GM12878 (cell line): ENCODE measurements at regions not wholly inside any gene's neighbourhood (a gene's known extent, or its start where the extent isn't known, plus 50 kb on each side); places are given as distances from the start of the nearest gene placed in this dataset.

Experiments used
- ATAC-seq: fragments of 200-7000 bp; cut with Tn5 transposase; 3 replicates; pipeline ENCODE4 v1.9.1; 2020; ENCODE audit warnings: mild to moderate bottlenecking, moderate library complexity
- BruUV-seq: library from RNA; stranded (reverse); fragments of 400-500 nt; replicated peaks from 2 replicates; lab custom pipeline; 2021; lab: Mats Ljungman, UMichigan
- CTCF ChIA-PET: fragments of 300-600 bp; sonication (Branson Sonifier 250); formaldehyde crosslinking; extraction: SDS; loops from one replicate; lab custom pipeline; 2021; ENCODE audit warnings: inconsistent platforms; lab: Yijun Ruan, JAX
- POLR2A ChIA-PET: fragments of 350-600 bp; formaldehyde crosslinking; extraction: SDS; loops from one replicate; lab custom pipeline; 2021; ENCODE audit warnings: inconsistent platforms; lab: Charles Lee
- RAD21 ChIA-PET: fragments of 300-600 bp; sonication (Branson Sonifier 250); formaldehyde crosslinking; loops from one replicate; lab custom pipeline; 2023; ENCODE audit warnings: antibody characterized with exemption; ENCODE audit not compliant: unreplicated experiment; lab: Charles Lee
- SMC1A ChIA-PET: fragments of 300-600 bp; sonication (Branson Sonifier 250); formaldehyde crosslinking; loops from one replicate; lab custom pipeline; 2023; ENCODE audit not compliant: unreplicated experiment, uncharacterized antibody; lab: Charles Lee
- DNase-seq: peaks from one replicate; pipeline ENCODE4 v3.0.0-alpha.2; 2011; ENCODE audit warnings: low read depth, low spot score
- FAIRE-seq: peaks from 3 replicates; lab custom pipeline; 2011; peaks lifted over from hg19 to GRCh38; lab: Jason Lieb, UNC
- H2AFZ ChIP-seq: 2 replicates; pipeline ENCODE4 v1.6.0; 2011; ENCODE audit warnings: low read depth, low read length, control low read depth; ENCODE audit not compliant: control insufficient read depth
- H3K27ac ChIP-seq: 2 replicates; pipeline ENCODE4 v1.5.1; 2011; ENCODE audit warnings: control low read depth; ENCODE audit not compliant: control insufficient read depth, insufficient read depth
- H3K27me3 ChIP-seq, 2 experiments: replicated peaks in 1 of 2; 2 replicates each; pipeline versions ENCODE4 v1.6.0 to v1.6.1; 2011; ENCODE audit warnings: low read length in 1 of 2; ENCODE audit not compliant: control insufficient read depth in 2 of 2, insufficient read depth in 2 of 2
- H3K36me3 ChIP-seq, 2 experiments: 2 replicates each; pipeline ENCODE4 v1.5.1; 2011; ENCODE audit warnings: low read length in 1 of 2; ENCODE audit not compliant: control insufficient read depth in 2 of 2, insufficient read depth in 2 of 2
- H3K4me1 ChIP-seq: 2 replicates; pipeline ENCODE4 v1.6.1; 2011; ENCODE audit warnings: mild to moderate bottlenecking, low read length, moderate library complexity, mixed read lengths; ENCODE audit not compliant: control insufficient read depth, insufficient read depth
- H3K4me2 ChIP-seq: 2 replicates; pipeline ENCODE4 v1.6.0; 2011; ENCODE audit warnings: control low read depth; ENCODE audit not compliant: control insufficient read depth, insufficient read depth
- H3K4me3 ChIP-seq: fragments of 200-600 bp; sonication (generic); 2 replicates; pipeline ENCODE4 v1.5.1; 2016
- H3K79me2 ChIP-seq: 2 replicates; pipeline ENCODE4 v1.6.0; 2011; ENCODE audit warnings: low read length; ENCODE audit not compliant: control insufficient read depth, insufficient read depth
- H3K9ac ChIP-seq: 2 replicates; pipeline ENCODE4 v1.8.0; 2011; ENCODE audit warnings: low read length, control low read depth, mixed read lengths; ENCODE audit not compliant: control insufficient read depth, insufficient read depth
- H3K9me3 ChIP-seq: replicated peaks from 3 replicates; pipeline ENCODE4 v1.5.1; 2011; ENCODE audit warnings: mild to moderate bottlenecking, low read length; ENCODE audit not compliant: control insufficient read depth, insufficient read depth
- H4K20me1 ChIP-seq: 2 replicates; pipeline ENCODE4 v1.6.0; 2011; ENCODE audit not compliant: control insufficient read depth, insufficient read depth
- ATF3 ChIP-seq: IDR thresholded peaks from 2 replicates; pipeline ENCODE4 v1.6.1; 2011; ENCODE audit warnings: low read depth, mild to moderate bottlenecking, low read length, moderate library complexity, borderline replicate concordance; ENCODE audit errors: extremely low read depth
- CBX5 ChIP-seq: sonication (generic); IDR thresholded peaks from 2 replicates; pipeline ENCODE4 v1.6.1; 2016; ENCODE audit warnings: low read depth, moderate library complexity, mild to moderate bottlenecking, inconsistent platforms
- CHD4 ChIP-seq: fragments of 200-600 bp; sonication (generic); IDR thresholded peaks from 2 replicates; pipeline ENCODE4 v1.6.1; 2016; ENCODE audit warnings: mild to moderate bottlenecking
- CTCF ChIP-seq, 3 experiments: IDR thresholded peaks in 2 of 3; conservative IDR thresholded peaks in 1 of 3; 2 replicates each; pipeline ENCODE4 v1.5.1; 2011; ENCODE audit warnings: low read depth in 3 of 3, low read length in 3 of 3, mild to moderate bottlenecking in 3 of 3, control low read depth in 2 of 3, moderate library complexity in 2 of 3, inconsistent platforms in 1 of 3, mixed read lengths in 1 of 3; ENCODE audit not compliant: control insufficient read depth in 2 of 3, insufficient read depth in 1 of 3; ENCODE audit errors: extremely low read depth in 1 of 3
- HSF1 ChIP-seq: fragments of 150-350 bp; IDR thresholded peaks from 2 replicates; pipeline ENCODE4 v1.6.1; 2014; ENCODE audit warnings: mild to moderate bottlenecking, low read depth, low read length
- MTA2 ChIP-seq: fragments of 450-650 bp; IDR thresholded peaks from 2 replicates; pipeline ENCODE4 v1.6.1; 2016; ENCODE audit warnings: low read depth, mild to moderate bottlenecking, moderate library complexity
- MYB ChIP-seq: fragments of 150-350 bp; IDR thresholded peaks from 2 replicates; pipeline ENCODE4 v1.6.1; 2014; ENCODE audit warnings: mild to moderate bottlenecking, low read depth, low read length, borderline replicate concordance
- NBN ChIP-seq: fragments of 450-650 bp; IDR thresholded peaks from 2 replicates; pipeline ENCODE4 v1.6.1; 2016
- NRF1 ChIP-seq: conservative IDR thresholded peaks from 2 replicates; pipeline ENCODE4 v1.6.1; 2011; ENCODE audit warnings: mild to moderate bottlenecking, low read depth, low read length, improper control_type of control experiment
- PAX8 ChIP-seq: fragments of 450-650 bp; IDR thresholded peaks from 2 replicates; pipeline ENCODE4 v1.6.1; 2017; ENCODE audit warnings: mild to moderate bottlenecking, moderate library complexity
- POLR2AphosphoS2 ChIP-seq: IDR thresholded peaks from 2 replicates; pipeline ENCODE4 v1.6.1; 2011; ENCODE audit warnings: low read depth, mild to moderate bottlenecking, low read length, improper control_type of control experiment, moderate library complexity
- RB1 ChIP-seq: fragments of 450-650 bp; formaldehyde crosslinking; IDR thresholded peaks from 2 replicates; pipeline ENCODE4 v1.6.1; 2017; ENCODE audit warnings: mild to moderate bottlenecking, borderline replicate concordance
- REST ChIP-seq: IDR thresholded peaks from 2 replicates; pipeline ENCODE4 v1.6.1; 2012; ENCODE audit warnings: mild to moderate bottlenecking, low read depth, low read length
- SIX5 ChIP-seq: IDR thresholded peaks from 2 replicates; pipeline ENCODE4 v1.6.1; 2011; ENCODE audit warnings: mild to moderate bottlenecking, low read depth, low read length, moderate library complexity; ENCODE audit not compliant: severe bottlenecking
- SP1 ChIP-seq: IDR thresholded peaks from one replicate; pipeline ENCODE4 v1.6.1; 2011; ENCODE audit warnings: low read depth, low read length
- SREBF1 ChIP-seq: IDR thresholded peaks from 2 replicates; pipeline ENCODE4 v1.6.1; 2012; ENCODE audit warnings: mild to moderate bottlenecking, low read length
- WGBS: methylation state at CpG from one replicate; pipeline ENCODE4 v1.1.6; 2016; ENCODE audit warnings: low lambda C conversion rate; ENCODE audit not compliant: insufficient replicate concordance, insufficient coverage; ENCODE audit errors: missing lambda C conversion rate; 5-methylcytosine and 5-hydroxymethylcytosine counted together
- in situ Hi-C: fragments of 300-500 bp; cut with MboI; formaldehyde crosslinking; loops from 9 replicates; pipeline ENCODE4 v1.14.3; 2018; ENCODE audit warnings: mixed read lengths
- intact Hi-C: fragments of 100-400 bp; cut with micrococcal nuclease; formaldehyde crosslinking; loops from one replicate; pipeline ENCODE4 v1.14.2; 2022; ENCODE audit not compliant: unreplicated experiment

- TF ChIP-seq CTCF (IDR thresholded peaks at IDR 0.05 in 2 of 3, conservative IDR thresholded peaks at IDR 0.05 in 1 of 3; ENCODE audit: control insufficient read depth in 2 of 3, extremely low read depth in 1 of 3, insufficient read depth in 1 of 3, low read depth in 3 of 3, low read length in 3 of 3) (no peak), MTA2 (no peak)
Measured at GRCh38 chr13:31970231-31970930, 61.2 kb upstream of the FRY start (continued).

GRCh38 chr13:31972453-31972852 lies 59.1 kb upstream of the FRY start:
- ATAC-seq = no peak
- H3K79me2 ChIP-seq = no peaks in the 10 kb centered on the region
- WGBS = 80% methylated on average over 2 of the region's 2 CpGs
- intact Hi-C loops (no loop called here), in situ Hi-C loops (loop anchor here (5.0 kb wide), 1 partner anchor 50 kb away; no protein-coding TSS in a partner anchor)
- no peak for DNase-seq
- no peak overlapping the region for H3K4me3 ChIP-seq
- no TSS peak for BruUV-seq
- no peaks in the 10 kb centered on the region for H3K27me3 ChIP-seq
- ChIA-PET SMC1A (no interaction called here), RAD21 (no interaction called here), POLR2A (no interaction called here), CTCF (interaction anchor here (3.9 kb wide), 1 partner anchor 63 kb away, joined by 16 read pairs; no protein-coding TSS in a partner anchor)
- no peak overlapping the region for H3K9ac ChIP-seq
- FAIRE-seq = no peak
- H3K9me3 ChIP-seq = no peaks in the 10 kb centered on the region
- peaks cover 5% of the 10 kb centered on the region for H3K4me1 ChIP-seq
- H3K36me3 ChIP-seq = no peaks in the 10 kb centered on the region
- no peak overlapping the region for H3K4me2 ChIP-seq
- no peak overlapping the region for H3K27ac ChIP-seq
- no peak overlapping the region for H2AFZ ChIP-seq
- no peaks in the 10 kb centered on the region for H4K20me1 ChIP-seq
- TF ChIP-seq SIX5 (no peak), CBX5 (no peak), REST (no peak), CHD4 (no peak), PAX8 (no peak), SP1 (no peak), SREBF1 (no peak), RB1 (no peak), MYB (no peak), NBN (no peak), POLR2AphosphoS2 (no peak), HSF1 (no peak), ATF3 (no peak), NRF1 (no peak)
